ENCODE measurements at regions not wholly inside any gene's neighbourhood (a gene's known extent, or its start where the extent isn't known, plus 50 kb on each side); places are given as distances from the start of the nearest gene placed in this dataset.

DNA sequence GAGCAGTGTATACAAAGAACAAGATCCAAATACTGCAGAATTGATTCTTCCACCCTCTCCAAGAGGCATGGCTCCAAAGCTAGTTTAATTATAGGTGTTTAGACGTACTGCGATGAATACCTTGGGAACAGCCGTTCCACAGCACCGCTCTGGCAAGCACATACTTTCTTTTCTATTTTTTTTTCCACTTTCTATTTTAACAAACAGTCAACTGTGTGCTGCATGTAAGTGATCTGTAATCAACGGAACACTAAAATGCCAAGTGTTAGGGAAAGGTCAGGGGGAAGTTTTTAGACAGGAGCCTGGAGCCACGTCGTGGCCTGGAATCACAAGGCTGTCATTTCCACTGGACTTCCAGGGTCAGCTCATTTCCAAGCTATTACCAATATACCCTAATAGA, 486.4 kb upstream of the DAB1 start:
- no peak for DNase-seq (ENCODE audit: extremely low spot score)
- CTCF ChIA-PET, result interaction anchor here (0.8 kb wide), 1 partner anchor 9 kb away, joined by 3 read pairs; no protein-coding TSS in a partner anchor
- POLR2A ChIA-PET, result no interaction called here
- TF ChIP-seq, protein P1, sequence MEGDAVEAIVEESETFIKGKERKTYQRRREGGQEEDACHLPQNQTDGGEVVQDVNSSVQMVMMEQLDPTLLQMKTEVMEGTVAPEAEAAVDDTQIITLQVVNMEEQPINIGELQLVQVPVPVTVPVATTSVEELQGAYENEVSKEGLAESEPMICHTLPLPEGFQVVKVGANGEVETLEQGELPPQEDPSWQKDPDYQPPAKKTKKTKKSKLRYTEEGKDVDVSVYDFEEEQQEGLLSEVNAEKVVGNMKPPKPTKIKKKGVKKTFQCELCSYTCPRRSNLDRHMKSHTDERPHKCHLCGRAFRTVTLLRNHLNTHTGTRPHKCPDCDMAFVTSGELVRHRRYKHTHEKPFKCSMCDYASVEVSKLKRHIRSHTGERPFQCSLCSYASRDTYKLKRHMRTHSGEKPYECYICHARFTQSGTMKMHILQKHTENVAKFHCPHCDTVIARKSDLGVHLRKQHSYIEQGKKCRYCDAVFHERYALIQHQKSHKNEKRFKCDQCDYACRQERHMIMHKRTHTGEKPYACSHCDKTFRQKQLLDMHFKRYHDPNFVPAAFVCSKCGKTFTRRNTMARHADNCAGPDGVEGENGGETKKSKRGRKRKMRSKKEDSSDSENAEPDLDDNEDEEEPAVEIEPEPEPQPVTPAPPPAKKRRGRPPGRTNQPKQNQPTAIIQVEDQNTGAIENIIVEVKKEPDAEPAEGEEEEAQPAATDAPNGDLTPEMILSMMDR (IDR thresholded peaks at IDR 0.05; ENCODE audit: control extremely low read depth, extremely low read depth, low read depth, missing control alignments), result no peak

GRCh38 chr1:57908147-57908890, 484.5 kb upstream of the DAB1 start:
- POLR2A ChIA-PET, result no interaction called here
- TF ChIP-seq, protein P1 (IDR thresholded peaks at IDR 0.05; ENCODE audit: control extremely low read depth, extremely low read depth, low read depth, missing control alignments), result no peak
- CTCF ChIA-PET, result no interaction called here
- no peak for DNase-seq (ENCODE audit: extremely low spot score)

- DNase-seq (ENCODE audit: extremely low spot score), result no peak
- TF ChIP-seq, protein P1 (IDR thresholded peaks at IDR 0.05; ENCODE audit: control extremely low read depth, extremely low read depth, low read depth, missing control alignments), result no peak
- ChIA-PET POLR2A (no interaction called here), CTCF (no interaction called here)
Measured at GRCh38 chr1:57901208-57901919, 477.5 kb upstream of the DAB1 start.

GRCh38 chr1:57898531-57898930, 474.7 kb upstream of the DAB1 start:
- ChIA-PET POLR2A (no interaction called here), CTCF (interaction anchor here (1.3 kb wide), 1 partner anchor 29 kb away, joined by 3 read pairs; no protein-coding TSS in a partner anchor)
- TF ChIP-seq, protein P1 (IDR thresholded peaks at IDR 0.05; ENCODE audit: control extremely low read depth, extremely low read depth, low read depth, missing control alignments), result no peak
- no peak for DNase-seq (ENCODE audit: extremely low spot score)

- no peak for DNase-seq (ENCODE audit: extremely low spot score)
- POLR2A ChIA-PET, result no interaction called here
- CTCF ChIA-PET, result interaction anchor here (1.3 kb wide), 1 partner anchor 28 kb away, joined by 3 read pairs; no protein-coding TSS in a partner anchor
Measured at GRCh38 chr1:57897581-57897980, 473.7 kb upstream of the DAB1 start.

GRCh38 chr1:57894315-57894714, 470.5 kb upstream of the DAB1 start:
- CTCF ChIA-PET, result interaction anchor here (2.1 kb wide), 1 partner anchor 15 kb away, joined by 5 read pairs; no protein-coding TSS in a partner anchor
- TF ChIP-seq, protein P1 (IDR thresholded peaks at IDR 0.05; ENCODE audit: control extremely low read depth, extremely low read depth, low read depth, missing control alignments), result no peak
- no peak for DNase-seq (ENCODE audit: extremely low spot score)
- POLR2A ChIA-PET, result no interaction called here

More at GRCh38 chr1:57897581-57897980, 473.7 kb upstream of the DAB1 start:
- TF ChIP-seq, protein P1 (IDR thresholded peaks at IDR 0.05; ENCODE audit: control extremely low read depth, extremely low read depth, low read depth, missing control alignments), result no peak

Measured in GM10248 (cell line).